ENCODE measurements at regions not wholly inside any gene's neighbourhood (a gene's known extent, or its start where the extent isn't known, plus 50 kb on each side); places are given as distances from the start of the nearest gene placed in this dataset.

DNA sequence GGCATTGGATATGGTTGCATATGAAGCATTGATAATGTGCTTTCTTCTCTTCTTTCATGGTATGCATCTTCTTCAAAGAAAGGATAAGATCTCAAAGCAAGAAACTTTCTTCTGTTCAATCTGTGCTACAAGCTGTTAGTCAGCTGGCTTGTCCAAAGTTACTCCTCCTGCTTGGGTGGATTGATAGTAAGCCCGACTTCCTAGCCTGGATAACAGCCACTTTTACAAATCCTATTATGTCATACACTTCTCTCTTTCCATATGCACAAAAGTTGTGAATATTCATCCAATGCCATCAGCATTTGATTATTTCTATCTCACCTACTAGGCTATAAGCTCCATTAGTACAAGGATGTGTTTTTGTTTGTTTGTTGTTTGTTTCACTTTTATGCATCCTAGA is 891.0 kb upstream of the SORCS1 start:
- TF ChIP-seq, protein P1, sequence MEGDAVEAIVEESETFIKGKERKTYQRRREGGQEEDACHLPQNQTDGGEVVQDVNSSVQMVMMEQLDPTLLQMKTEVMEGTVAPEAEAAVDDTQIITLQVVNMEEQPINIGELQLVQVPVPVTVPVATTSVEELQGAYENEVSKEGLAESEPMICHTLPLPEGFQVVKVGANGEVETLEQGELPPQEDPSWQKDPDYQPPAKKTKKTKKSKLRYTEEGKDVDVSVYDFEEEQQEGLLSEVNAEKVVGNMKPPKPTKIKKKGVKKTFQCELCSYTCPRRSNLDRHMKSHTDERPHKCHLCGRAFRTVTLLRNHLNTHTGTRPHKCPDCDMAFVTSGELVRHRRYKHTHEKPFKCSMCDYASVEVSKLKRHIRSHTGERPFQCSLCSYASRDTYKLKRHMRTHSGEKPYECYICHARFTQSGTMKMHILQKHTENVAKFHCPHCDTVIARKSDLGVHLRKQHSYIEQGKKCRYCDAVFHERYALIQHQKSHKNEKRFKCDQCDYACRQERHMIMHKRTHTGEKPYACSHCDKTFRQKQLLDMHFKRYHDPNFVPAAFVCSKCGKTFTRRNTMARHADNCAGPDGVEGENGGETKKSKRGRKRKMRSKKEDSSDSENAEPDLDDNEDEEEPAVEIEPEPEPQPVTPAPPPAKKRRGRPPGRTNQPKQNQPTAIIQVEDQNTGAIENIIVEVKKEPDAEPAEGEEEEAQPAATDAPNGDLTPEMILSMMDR (IDR thresholded peaks at IDR 0.05) = no peak
- TF ChIP-seq POLR2A (IDR thresholded peaks at IDR 0.05) = no peak

Data from testis (tissue), 2 donors.